GM12878 (cell line): ENCODE measurements at regions not wholly inside any gene's neighbourhood (a gene's known extent, or its start where the extent isn't known, plus 50 kb on each side); places are given as distances from the start of the nearest gene placed in this dataset.
A peak's percentile ranks its signal among the peaks of the same experiment; 100 is the strongest.

ENCODE experiments used
- BACH1 ChIP-seq: fragments of 450-650 bp; IDR thresholded peaks from 2 replicates; pipeline ENCODE4 v1.6.1; 2017; ENCODE audit warnings: mild to moderate bottlenecking, borderline replicate concordance
- BRCA1 ChIP-seq: IDR thresholded peaks from 2 replicates; pipeline ENCODE4 v1.6.1; 2011; ENCODE audit warnings: low read depth, low read length, improper control_type of control experiment
- CBFB ChIP-seq: IDR thresholded peaks from 2 replicates; pipeline ENCODE4 v1.6.1; 2016; ENCODE audit warnings: antibody characterized with exemption, low read depth
- CHD1 ChIP-seq: IDR thresholded peaks from 2 replicates; pipeline ENCODE4 v1.6.1; 2012; ENCODE audit warnings: low read depth, low read length, improper control_type of control experiment
- CREM ChIP-seq: IDR thresholded peaks from 2 replicates; pipeline ENCODE4 v1.6.1; 2014; ENCODE audit warnings: antibody characterized with exemption, low read depth
- E2F8 ChIP-seq: fragments of 450-650 bp; IDR thresholded peaks from 2 replicates; pipeline ENCODE4 v1.6.1; 2018; ENCODE audit warnings: mild to moderate bottlenecking, low read depth, moderate library complexity; ENCODE audit not compliant: partially characterized antibody
- ESRRA ChIP-seq: IDR thresholded peaks from 2 replicates; pipeline ENCODE4 v1.6.1; 2012; ENCODE audit warnings: mild to moderate bottlenecking, low read length, improper control_type of control experiment
- ETV6 ChIP-seq, 2 experiments: fragments of 450-650 bp in 1 of 2; IDR thresholded peaks in 1 of 2; conservative IDR thresholded peaks in 1 of 2; 2 replicates each; pipeline ENCODE4 v1.6.1; 2014; ENCODE audit warnings: antibody characterized with exemption in 1 of 2, borderline replicate concordance in 1 of 2, low read depth in 1 of 2, mild to moderate bottlenecking in 1 of 2, moderate library complexity in 1 of 2
- JUND ChIP-seq: IDR thresholded peaks from 2 replicates; pipeline ENCODE4 v1.6.1; 2012; ENCODE audit warnings: low read depth, mild to moderate bottlenecking, low read length, improper control_type of control experiment, moderate library complexity
- LARP7 ChIP-seq: fragments of 450-650 bp; IDR thresholded peaks from 2 replicates; pipeline ENCODE4 v1.6.1; 2017; ENCODE audit warnings: mild to moderate bottlenecking
- NKRF ChIP-seq: fragments of 450-650 bp; conservative IDR thresholded peaks from 2 replicates; pipeline ENCODE4 v1.6.1; 2017; ENCODE audit warnings: mild to moderate bottlenecking, moderate library complexity
- NR2C2 ChIP-seq: IDR thresholded peaks from 2 replicates; pipeline ENCODE4 v1.6.1; 2011; ENCODE audit warnings: borderline replicate concordance, low read depth; ENCODE audit not compliant: control insufficient read depth, insufficient read length
- PKNOX1 ChIP-seq: fragments of 450-650 bp; IDR thresholded peaks from 2 replicates; pipeline ENCODE4 v1.6.1; 2016; ENCODE audit warnings: mild to moderate bottlenecking
- POLR2AphosphoS2 ChIP-seq: IDR thresholded peaks from 2 replicates; pipeline ENCODE4 v1.6.1; 2011; ENCODE audit warnings: low read depth, mild to moderate bottlenecking, low read length, improper control_type of control experiment, moderate library complexity
- RAD21 ChIP-seq: IDR thresholded peaks from 2 replicates; pipeline ENCODE4 v1.6.1; 2011; ENCODE audit warnings: mild to moderate bottlenecking, low read depth, low read length, moderate library complexity; ENCODE audit not compliant: insufficient read depth
- SIN3A ChIP-seq: IDR thresholded peaks from 2 replicates; pipeline ENCODE4 v1.6.1; 2012; ENCODE audit warnings: low read depth, low read length, improper control_type of control experiment
- SMAD5 ChIP-seq: IDR thresholded peaks from 2 replicates; pipeline ENCODE4 v1.6.1; 2016; ENCODE audit warnings: antibody characterized with exemption, low read depth
- STAT1 ChIP-seq: fragments of 450-650 bp; conservative IDR thresholded peaks from 2 replicates; pipeline ENCODE4 v1.6.1; 2014; ENCODE audit warnings: antibody characterized with exemption, mild to moderate bottlenecking
- TBL1XR1 ChIP-seq: IDR thresholded peaks from 2 replicates; pipeline ENCODE4 v1.6.1; 2012; ENCODE audit warnings: low read depth, low read length, improper control_type of control experiment
- TCF3 ChIP-seq: IDR thresholded peaks from 2 replicates; pipeline ENCODE4 v1.6.1; 2012; ENCODE audit warnings: low read depth, mild to moderate bottlenecking, low read length, borderline replicate concordance; ENCODE audit not compliant: insufficient read depth
- USF2 ChIP-seq: IDR thresholded peaks from 2 replicates; pipeline ENCODE4 v1.6.1; 2011; ENCODE audit warnings: low read depth, low read length, improper control_type of control experiment, borderline replicate concordance
- ZNF274 ChIP-seq: IDR thresholded peaks from one replicate; pipeline ENCODE4 v1.8.0; 2011; ENCODE audit not compliant: insufficient read length, insufficient read depth
- ZZZ3 ChIP-seq: IDR thresholded peaks from 2 replicates; pipeline ENCODE4 v1.6.1; 2011; ENCODE audit warnings: low read depth; ENCODE audit not compliant: control insufficient read depth, insufficient read length

GRCh38 chr17:72311004-72311403 is 190.2 kb downstream of the SOX9 start (continued):
- TF ChIP-seq POLR2AphosphoS2 (no peak), LARP7 (no peak), STAT1 (no peak), RAD21 (peak; percentile 12; the same call in 1 of the 2 replicates), CREM (peak; percentile 67), CBFB (no peak), ETV6 (conservative IDR thresholded peaks at IDR 0.05 in 1 of 2, IDR thresholded peaks at IDR 0.05 in 1 of 2; ENCODE audit: borderline replicate concordance in 1 of 2, low read depth in 1 of 2) (no peak), E2F8 (no peak), CHD1 (no peak), ESRRA (no peak), BRCA1 (no peak), BACH1 (no peak), SMAD5 (no peak), JUND (no peak), USF2 (no peak), ZZZ3 (no peak), TCF3 (peak; percentile 23; the same call in 1 of the 2 replicates), PKNOX1 (0 out of 2 replicates have a peak, but pooled peaks have one; percentile 6), NR2C2 (no peak), TBL1XR1 (no peak), SIN3A (no peak), ZNF274 (no peak), NKRF (no peak)
